ENCODE measurements at regions not wholly inside any gene's neighbourhood (a gene's known extent, or its start where the extent isn't known, plus 50 kb on each side); places are given as distances from the start of the nearest gene placed in this dataset.

GRCh38 chr21:36613554-36613953 is 85.4 kb upstream of the SIM2 start:
- TF ChIP-seq, protein P1, sequence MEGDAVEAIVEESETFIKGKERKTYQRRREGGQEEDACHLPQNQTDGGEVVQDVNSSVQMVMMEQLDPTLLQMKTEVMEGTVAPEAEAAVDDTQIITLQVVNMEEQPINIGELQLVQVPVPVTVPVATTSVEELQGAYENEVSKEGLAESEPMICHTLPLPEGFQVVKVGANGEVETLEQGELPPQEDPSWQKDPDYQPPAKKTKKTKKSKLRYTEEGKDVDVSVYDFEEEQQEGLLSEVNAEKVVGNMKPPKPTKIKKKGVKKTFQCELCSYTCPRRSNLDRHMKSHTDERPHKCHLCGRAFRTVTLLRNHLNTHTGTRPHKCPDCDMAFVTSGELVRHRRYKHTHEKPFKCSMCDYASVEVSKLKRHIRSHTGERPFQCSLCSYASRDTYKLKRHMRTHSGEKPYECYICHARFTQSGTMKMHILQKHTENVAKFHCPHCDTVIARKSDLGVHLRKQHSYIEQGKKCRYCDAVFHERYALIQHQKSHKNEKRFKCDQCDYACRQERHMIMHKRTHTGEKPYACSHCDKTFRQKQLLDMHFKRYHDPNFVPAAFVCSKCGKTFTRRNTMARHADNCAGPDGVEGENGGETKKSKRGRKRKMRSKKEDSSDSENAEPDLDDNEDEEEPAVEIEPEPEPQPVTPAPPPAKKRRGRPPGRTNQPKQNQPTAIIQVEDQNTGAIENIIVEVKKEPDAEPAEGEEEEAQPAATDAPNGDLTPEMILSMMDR (IDR thresholded peaks at IDR 0.05; ENCODE audit: low read depth, low read length) = no peak
- no peak for TF ChIP-seq EZH2phosphoT487 (IDR thresholded peaks at IDR 0.05; ENCODE audit: low read depth)
